ENCODE measurements at regions not wholly inside any gene's neighbourhood (a gene's known extent, or its start where the extent isn't known, plus 50 kb on each side); places are given as distances from the start of the nearest gene placed in this dataset.

DNA sequence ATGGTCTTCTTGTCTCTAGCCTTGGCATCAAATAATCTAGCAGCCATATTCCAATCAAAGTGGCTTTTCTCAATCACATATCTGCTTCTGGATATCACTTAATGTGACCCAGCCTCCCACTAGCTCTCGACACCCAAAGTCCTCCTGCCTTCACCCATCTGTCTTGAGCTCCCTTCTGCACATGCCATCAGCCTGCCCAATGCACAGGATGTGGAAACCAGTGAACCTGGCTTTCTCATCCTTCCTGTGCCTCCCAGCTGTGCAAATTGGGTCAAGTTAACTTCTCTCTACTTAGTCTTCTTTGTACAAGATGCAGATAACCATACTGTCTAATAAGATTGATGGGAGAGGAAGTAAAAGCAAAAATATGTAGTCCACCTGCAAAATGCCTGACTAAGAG lies 257.9 kb upstream of the PITRM1 start:
- Histone ChIP-seq H3K36me3 (replicated peaks in 1 of 2; ENCODE audit: control insufficient read depth in 1 of 2, insufficient read depth in 2 of 2, low read length in 1 of 2) (no peaks in the 10 kb centered on the region), H3K9me2 (no peaks in the 10 kb centered on the region), H3K79me2 (ENCODE audit: insufficient read depth) (no peaks in the 10 kb centered on the region), H3K4me1 (ENCODE audit: control insufficient read depth in 1 of 2, insufficient read depth in 2 of 2, low read depth in 1 of 2, low read length in 1 of 2) (peaks cover 8 to 28% of the 10 kb centered on the region in 2 experiments; a peak in 3 of 4 replicates), H3K9me3 (no peaks in the 10 kb centered on the region), H4K20me1 (ENCODE audit: insufficient read depth) (no peaks in the 10 kb centered on the region), H3K27me3 (ENCODE audit: insufficient read depth) (no peaks in the 10 kb centered on the region), H3K9ac (no peak overlapping the region), H3K4me3 (ENCODE audit: low read depth in 2 of 2, low read length in 1 of 2) (no peak overlapping the region), H2AFZ (ENCODE audit: low read depth) (no peak overlapping the region), H3K4me2 (no peak overlapping the region), H3K27ac (ENCODE audit: low read depth in 2 of 2, low read length in 1 of 2) (no peak overlapping the region), H3F3A (replicated peaks; ENCODE audit: insufficient read depth) (peaks cover 5% of the 10 kb centered on the region)
- ChIA-PET POLR2A (no interaction called here), CTCF (no interaction called here)
- whole genome bisulfite sequencing (ENCODE audit: low lambda C conversion rate): 100% methylated on average over 1 of the region's 1 CpG
- no peak for TF ChIP-seq ELF1 (IDR thresholded peaks at IDR 0.05)
- no peak for TF ChIP-seq TEAD4 (IDR thresholded peaks at IDR 0.05; ENCODE audit: borderline replicate concordance, insufficient read depth)
- TF ChIP-seq EZH2phosphoT487 (IDR thresholded peaks at IDR 0.05; ENCODE audit: borderline replicate concordance, low read depth): no peak
- no peak for TF ChIP-seq TAF1 (IDR thresholded peaks at IDR 0.05; ENCODE audit: borderline replicate concordance, low read depth, low read length)
- TF ChIP-seq, protein P1, sequence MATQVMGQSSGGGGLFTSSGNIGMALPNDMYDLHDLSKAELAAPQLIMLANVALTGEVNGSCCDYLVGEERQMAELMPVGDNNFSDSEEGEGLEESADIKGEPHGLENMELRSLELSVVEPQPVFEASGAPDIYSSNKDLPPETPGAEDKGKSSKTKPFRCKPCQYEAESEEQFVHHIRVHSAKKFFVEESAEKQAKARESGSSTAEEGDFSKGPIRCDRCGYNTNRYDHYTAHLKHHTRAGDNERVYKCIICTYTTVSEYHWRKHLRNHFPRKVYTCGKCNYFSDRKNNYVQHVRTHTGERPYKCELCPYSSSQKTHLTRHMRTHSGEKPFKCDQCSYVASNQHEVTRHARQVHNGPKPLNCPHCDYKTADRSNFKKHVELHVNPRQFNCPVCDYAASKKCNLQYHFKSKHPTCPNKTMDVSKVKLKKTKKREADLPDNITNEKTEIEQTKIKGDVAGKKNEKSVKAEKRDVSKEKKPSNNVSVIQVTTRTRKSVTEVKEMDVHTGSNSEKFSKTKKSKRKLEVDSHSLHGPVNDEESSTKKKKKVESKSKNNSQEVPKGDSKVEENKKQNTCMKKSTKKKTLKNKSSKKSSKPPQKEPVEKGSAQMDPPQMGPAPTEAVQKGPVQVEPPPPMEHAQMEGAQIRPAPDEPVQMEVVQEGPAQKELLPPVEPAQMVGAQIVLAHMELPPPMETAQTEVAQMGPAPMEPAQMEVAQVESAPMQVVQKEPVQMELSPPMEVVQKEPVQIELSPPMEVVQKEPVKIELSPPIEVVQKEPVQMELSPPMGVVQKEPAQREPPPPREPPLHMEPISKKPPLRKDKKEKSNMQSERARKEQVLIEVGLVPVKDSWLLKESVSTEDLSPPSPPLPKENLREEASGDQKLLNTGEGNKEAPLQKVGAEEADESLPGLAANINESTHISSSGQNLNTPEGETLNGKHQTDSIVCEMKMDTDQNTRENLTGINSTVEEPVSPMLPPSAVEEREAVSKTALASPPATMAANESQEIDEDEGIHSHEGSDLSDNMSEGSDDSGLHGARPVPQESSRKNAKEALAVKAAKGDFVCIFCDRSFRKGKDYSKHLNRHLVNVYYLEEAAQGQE (IDR thresholded peaks at IDR 0.05; ENCODE audit: low read depth, low read length): no peak
- no peak for TF ChIP-seq RCOR1 (IDR thresholded peaks at IDR 0.05; ENCODE audit: low read length)
- TF ChIP-seq RFX5 (IDR thresholded peaks at IDR 0.05; ENCODE audit: low read length): no peak
- no peak for TF ChIP-seq GATA2 (CRISPR knock-in tag; IDR thresholded peaks at IDR 0.05)
- no peak for TF ChIP-seq RAD21 (IDR thresholded peaks at IDR 0.05; ENCODE audit: low read length)
- DNase-seq: no peak

DNA sequence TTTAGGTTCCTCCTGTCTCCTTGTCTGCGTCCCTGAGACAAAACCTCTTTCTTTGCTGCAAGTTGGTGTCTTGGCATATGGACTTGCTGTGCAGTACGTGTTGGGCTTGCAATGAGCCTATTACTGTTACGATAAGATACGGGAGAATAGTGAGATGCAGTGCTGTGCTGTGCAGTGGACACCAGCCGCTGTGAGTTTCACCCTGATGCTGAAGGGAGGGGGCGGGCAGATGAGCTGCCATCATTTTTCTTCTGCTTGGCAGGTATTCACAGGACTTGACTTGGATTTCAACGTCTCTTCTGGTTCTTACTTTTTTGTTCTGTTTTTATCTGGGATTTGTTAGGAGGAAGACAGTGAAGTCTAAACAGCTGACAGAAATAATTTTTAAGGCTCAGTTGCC lies 257.1 kb upstream of the PITRM1 start:
- H4K20me1 ChIP-seq (ENCODE audit: insufficient read depth): no peaks in the 10 kb centered on the region
- CTCF ChIA-PET: no interaction called here

More for the DNA sequence above, 257.1 kb upstream of the PITRM1 start:
- H3K9me2 ChIP-seq: no peaks in the 10 kb centered on the region
- 70% methylated on average over 7 of the region's 7 CpGs for WGBS (ENCODE audit: low lambda C conversion rate)
- H3K79me2 ChIP-seq (ENCODE audit: insufficient read depth): no peaks in the 10 kb centered on the region
- peaks cover 9 to 34% of the 10 kb centered on the region in 2 experiments; a peak in 3 of 4 replicates for H3K4me1 ChIP-seq (ENCODE audit: control insufficient read depth in 1 of 2, insufficient read depth in 2 of 2, low read depth in 1 of 2, low read length in 1 of 2)
- H3K27ac ChIP-seq (ENCODE audit: low read depth in 2 of 2, low read length in 1 of 2): no peak overlapping the region
- H3K36me3 ChIP-seq (replicated peaks in 1 of 2; ENCODE audit: control insufficient read depth in 1 of 2, insufficient read depth in 2 of 2, low read length in 1 of 2): no peaks in the 10 kb centered on the region
- peaks cover 13% of the 10 kb centered on the region for H3F3A ChIP-seq (replicated peaks; ENCODE audit: insufficient read depth)
- POLR2A ChIA-PET: no interaction called here
- TF ChIP-seq GABPA (IDR thresholded peaks at IDR 0.05; ENCODE audit: low read depth): no peak
- no peak for TF ChIP-seq TEAD4 (IDR thresholded peaks at IDR 0.05; ENCODE audit: borderline replicate concordance, insufficient read depth)
- TF ChIP-seq GATA2 (CRISPR knock-in tag; IDR thresholded peaks at IDR 0.05): no peak
- no peak for TF ChIP-seq FOXJ3 (CRISPR knock-in tag; IDR thresholded peaks at IDR 0.05)
- DNase-seq: no peak
- H3K9me3 ChIP-seq: no peaks in the 10 kb centered on the region
- no peak overlapping the region for H3K9ac ChIP-seq
- H3K4me3 ChIP-seq (ENCODE audit: low read depth in 2 of 2, low read length in 1 of 2): no peak overlapping the region
- H3K4me2 ChIP-seq: no peak overlapping the region
- H3K27me3 ChIP-seq (ENCODE audit: insufficient read depth): no peaks in the 10 kb centered on the region
- H2AFZ ChIP-seq (ENCODE audit: low read depth): no peak overlapping the region

Data from SK-N-SH (cell line).